Ishikawa (cell line): ENCODE measurements at regions not wholly inside any gene's neighbourhood (a gene's known extent, or its start where the extent isn't known, plus 50 kb on each side); places are given as distances from the start of the nearest gene placed in this dataset.

Source experiments
- EGR1 ChIP-seq: IDR thresholded peaks from 2 replicates; pipeline ENCODE4 v1.6.1; 2012
- EP300 ChIP-seq: IDR thresholded peaks from 2 replicates; pipeline ENCODE4 v1.6.1; 2012; ENCODE audit warnings: borderline replicate concordance
- FOXM1 ChIP-seq: IDR thresholded peaks from 2 replicates; pipeline ENCODE4 v1.6.1; 2012; ENCODE audit warnings: low read depth, borderline replicate concordance
- RAD21 ChIP-seq: IDR thresholded peaks from 2 replicates; pipeline ENCODE4 v1.6.1; 2012; ENCODE audit warnings: low read depth
- TF ChIP-seq, protein P1 (sequence below): IDR thresholded peaks from 2 replicates; pipeline ENCODE4 v1.6.1; 2012; ENCODE audit warnings: low read depth, mild to moderate bottlenecking

DNA sequence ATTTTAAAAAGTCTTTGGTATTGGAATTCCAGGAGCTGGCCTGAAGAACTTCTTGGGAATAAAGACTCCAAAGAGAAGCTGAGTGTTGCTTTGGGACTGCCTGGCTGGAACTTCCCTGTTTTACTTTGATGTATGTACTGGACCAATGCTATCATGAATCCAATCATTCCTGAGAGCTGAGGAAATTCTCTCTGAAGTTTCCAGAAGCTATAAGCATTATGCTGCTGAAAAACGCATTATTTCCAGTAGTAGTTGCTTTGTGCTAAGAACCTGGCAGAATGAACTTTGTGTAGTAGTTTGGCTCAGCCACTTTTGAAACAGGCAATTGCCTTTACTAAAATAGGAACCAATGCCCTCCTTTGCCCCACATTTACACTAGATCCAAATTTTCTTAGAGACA lies 260.7 kb downstream of the HLX start:
- TF ChIP-seq, protein P1, sequence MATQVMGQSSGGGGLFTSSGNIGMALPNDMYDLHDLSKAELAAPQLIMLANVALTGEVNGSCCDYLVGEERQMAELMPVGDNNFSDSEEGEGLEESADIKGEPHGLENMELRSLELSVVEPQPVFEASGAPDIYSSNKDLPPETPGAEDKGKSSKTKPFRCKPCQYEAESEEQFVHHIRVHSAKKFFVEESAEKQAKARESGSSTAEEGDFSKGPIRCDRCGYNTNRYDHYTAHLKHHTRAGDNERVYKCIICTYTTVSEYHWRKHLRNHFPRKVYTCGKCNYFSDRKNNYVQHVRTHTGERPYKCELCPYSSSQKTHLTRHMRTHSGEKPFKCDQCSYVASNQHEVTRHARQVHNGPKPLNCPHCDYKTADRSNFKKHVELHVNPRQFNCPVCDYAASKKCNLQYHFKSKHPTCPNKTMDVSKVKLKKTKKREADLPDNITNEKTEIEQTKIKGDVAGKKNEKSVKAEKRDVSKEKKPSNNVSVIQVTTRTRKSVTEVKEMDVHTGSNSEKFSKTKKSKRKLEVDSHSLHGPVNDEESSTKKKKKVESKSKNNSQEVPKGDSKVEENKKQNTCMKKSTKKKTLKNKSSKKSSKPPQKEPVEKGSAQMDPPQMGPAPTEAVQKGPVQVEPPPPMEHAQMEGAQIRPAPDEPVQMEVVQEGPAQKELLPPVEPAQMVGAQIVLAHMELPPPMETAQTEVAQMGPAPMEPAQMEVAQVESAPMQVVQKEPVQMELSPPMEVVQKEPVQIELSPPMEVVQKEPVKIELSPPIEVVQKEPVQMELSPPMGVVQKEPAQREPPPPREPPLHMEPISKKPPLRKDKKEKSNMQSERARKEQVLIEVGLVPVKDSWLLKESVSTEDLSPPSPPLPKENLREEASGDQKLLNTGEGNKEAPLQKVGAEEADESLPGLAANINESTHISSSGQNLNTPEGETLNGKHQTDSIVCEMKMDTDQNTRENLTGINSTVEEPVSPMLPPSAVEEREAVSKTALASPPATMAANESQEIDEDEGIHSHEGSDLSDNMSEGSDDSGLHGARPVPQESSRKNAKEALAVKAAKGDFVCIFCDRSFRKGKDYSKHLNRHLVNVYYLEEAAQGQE, result no peak
- TF ChIP-seq RAD21, result no peak
- no peak for TF ChIP-seq EP300
- no peak for TF ChIP-seq EGR1
- no peak for TF ChIP-seq FOXM1
